Ammon's horn (tissue), 1 donor: ENCODE measurements at regions not wholly inside any gene's neighbourhood (a gene's known extent, or its start where the extent isn't known, plus 50 kb on each side); places are given as distances from the start of the nearest gene placed in this dataset.
A peak's percentile ranks its signal among the peaks of the same experiment; 100 is the strongest.

Source experiments
- DNase-seq: peaks from one replicate; pipeline ENCODE4 v3.0.0-alpha.2; 2016; ENCODE audit warnings: low spot score

GRCh38 chr2:215498431-215498830 lies 62.6 kb upstream of the FN1 start:
- DNase-seq: peak; percentile 70

- DNase-seq: no peak
Measured at GRCh38 chr2:215493376-215493775, 57.5 kb upstream of the FN1 start.

DNA sequence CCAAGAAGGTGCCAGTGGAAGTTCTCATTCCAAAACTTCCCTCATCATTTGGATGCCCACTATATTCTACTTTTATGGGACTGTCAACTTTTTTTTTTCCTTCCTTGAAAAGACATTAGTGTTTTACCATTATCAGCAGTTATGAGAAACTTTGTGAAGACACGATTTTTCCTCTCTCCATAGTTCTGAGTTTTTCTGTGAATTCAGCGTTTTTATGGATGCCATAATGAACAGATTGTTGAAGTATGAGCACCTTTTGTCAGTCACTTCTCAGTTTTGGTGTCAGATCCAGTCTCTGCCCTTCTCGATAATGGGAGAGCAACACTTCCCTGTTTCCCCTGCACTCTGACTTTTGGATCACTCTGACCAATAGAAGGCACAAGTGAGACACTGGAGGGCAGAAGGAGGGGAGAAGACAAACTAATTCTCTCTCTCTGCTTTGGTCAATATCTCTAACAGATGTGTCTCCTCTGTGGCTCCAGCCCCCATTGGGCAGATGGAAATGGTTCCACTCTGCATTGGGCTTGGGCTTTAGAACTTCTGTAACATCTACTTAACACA lies 53.5 kb upstream of the FN1 start:
- DNase-seq: no peak

DNA sequence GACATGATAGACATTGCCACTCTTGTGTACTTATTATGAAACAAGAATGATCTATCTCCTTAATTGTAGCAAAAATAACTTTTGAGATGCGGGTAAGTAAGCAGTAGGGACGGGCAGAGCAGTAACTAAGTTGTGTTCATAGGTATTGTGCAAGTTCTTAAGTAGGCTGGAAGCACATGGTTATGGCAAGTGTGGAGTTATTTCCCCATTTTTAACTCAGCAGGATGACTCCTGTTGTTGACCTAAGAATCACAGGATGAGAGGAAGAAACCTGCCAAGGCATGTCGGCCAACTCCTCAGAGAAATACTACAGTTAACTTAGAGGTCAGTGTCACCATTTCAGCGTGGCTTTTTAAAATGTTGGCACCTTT lies 51.1 kb upstream of the FN1 start:
- no peak for DNase-seq

- DNase-seq: no peak
Measured at GRCh38 chr2:215486291-215487001, 50.6 kb upstream of the FN1 start.
